ENCODE measurements at regions not wholly inside any gene's neighbourhood (a gene's known extent, or its start where the extent isn't known, plus 50 kb on each side); places are given as distances from the start of the nearest gene placed in this dataset.

DNA sequence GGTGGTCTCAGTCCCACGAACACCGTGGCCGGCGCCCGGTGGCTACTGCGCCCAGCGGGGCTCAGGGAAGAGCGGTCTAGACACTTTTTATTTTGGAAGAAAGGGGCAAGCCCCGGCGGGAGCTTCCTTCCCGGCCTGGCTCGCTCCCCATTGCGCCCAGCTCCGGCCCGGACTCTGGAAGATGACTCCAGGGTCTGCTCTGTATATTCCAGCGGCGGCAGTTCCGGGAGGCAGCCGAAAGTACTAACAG is 225.1 kb upstream of the CRY1 start:
- Histone ChIP-seq H3K27ac (ENCODE audit: extremely low read length, insufficient read depth, low read length) (peak overlapping the region; percentile 52), H3K4me1 (ENCODE audit: insufficient read depth, low read length) (peaks cover 18% of the 10 kb centered on the region; the same call in 1 of the 2 replicates), H3K9ac (ENCODE audit: insufficient read depth, low read depth, low read length) (peak overlapping the region; percentile 60), H3K27me3 (ENCODE audit: control insufficient read depth in 1 of 2, insufficient read depth in 2 of 2, low read length in 2 of 2) (peaks cover 1 to 14% of the 10 kb centered on the region in 2 experiments; a peak in 2 of 5 replicates), H3K9me3 (ENCODE audit: low read length) (no peaks in the 10 kb centered on the region), H3K79me2 (ENCODE audit: insufficient read depth, low read length) (peaks cover 11% of the 10 kb centered on the region), H3K36me3 (replicated peaks in 1 of 2; ENCODE audit: control insufficient read depth in 1 of 2, insufficient read depth in 2 of 2, low read length in 2 of 2) (no peaks in the 10 kb centered on the region), H3K4me3 (replicated peaks in 1 of 3; ENCODE audit: insufficient read depth in 1 of 3, low read depth in 2 of 3, low read length in 3 of 3) (peak overlapping the region; percentile 76 to 89 (median 82)), H2AFZ (ENCODE audit: low read length) (no peak overlapping the region), H4K20me1 (ENCODE audit: insufficient read depth, low read length) (no peaks in the 10 kb centered on the region), H3K4me2 (ENCODE audit: low read depth, low read length) (peak overlapping the region; percentile 94)
- DNase-seq (ENCODE audit: low spot score) (no peak), FAIRE-seq (no peak), ATAC-seq (no peak)
- intact Hi-C loops (cut with micrococcal nuclease; ENCODE audit: unreplicated experiment) = loop anchor here (1.0 to 5.0 kb wide), 4 partner anchors 34 to 289 kb away; no protein-coding TSS in a partner anchor
- ChIA-PET CTCF (ENCODE audit: low intra/inter-chr PET ratio, low total read pairs) (interaction anchor here (0.9 to 1.9 kb wide), 3 partner anchors 187 to 289 kb away, joined by 3 to 8 read pairs (median 3); no protein-coding TSS in a partner anchor), POLR2A (interaction anchor here (1.0 to 2.0 kb wide), 2 partner anchors 26 to 38 kb away, joined by 3 to 7 read pairs; no protein-coding TSS in a partner anchor)
- no TSS peak for BruUV-seq (replicated peaks)
- 0% methylated on average over 3 of the region's 19 CpGs for WGBS (ENCODE audit: low lambda C conversion rate)
- in situ Hi-C loops (cut with HindIII; ENCODE audit: extremely low pct_ligation_motif_present, low pct_unique_long_range_greater_than_20kb) = loop anchor here (5.0 kb wide), 2 partner anchors 84 to 186 kb away; no protein-coding TSS in a partner anchor
- TF ChIP-seq ZKSCAN8 (CRISPR knock-in tag; IDR thresholded peaks at IDR 0.05; ENCODE audit: borderline replicate concordance) (no peak), STAT5B (CRISPR knock-in tag; IDR thresholded peaks at IDR 0.05) (no peak), MIER2 (CRISPR knock-in tag; IDR thresholded peaks at IDR 0.05) (no peak), ARNT (IDR thresholded peaks at IDR 0.05) (no peak), HNRNPL (IDR thresholded peaks at IDR 0.05; ENCODE audit: low read depth, low read length) (0 out of 2 replicates have a peak, but pooled peaks have one; percentile 1), ZNF510 (CRISPR knock-in tag; IDR thresholded peaks at IDR 0.05; ENCODE audit: low read depth) (no peak), HNRNPUL1 (IDR thresholded peaks at IDR 0.05; ENCODE audit: low read depth, low read length) (no peak), KDM6A (CRISPR knock-in tag; IDR thresholded peaks at IDR 0.05; ENCODE audit: low read depth) (no peak), IKZF1 (IDR thresholded peaks at IDR 0.05) (no peak), ZNF274 (CRISPR knock-in tag; IDR thresholded peaks at IDR 0.05) (no peak), SMARCE1 (IDR thresholded peaks at IDR 0.05; ENCODE audit: borderline replicate concordance) (no peak), PHF8 (CRISPR knock-in tag; IDR thresholded peaks at IDR 0.05) (no peak), MXI1 (IDR thresholded peaks at IDR 0.05; ENCODE audit: borderline replicate concordance, low read depth, low read length) (no peak), NRL (CRISPR knock-in tag; IDR thresholded peaks at IDR 0.05; ENCODE audit: borderline replicate concordance) (no peak), ZNF670 (CRISPR knock-in tag; IDR thresholded peaks at IDR 0.05; ENCODE audit: borderline replicate concordance) (no peak), ZNF747 (CRISPR knock-in tag; IDR thresholded peaks at IDR 0.05; ENCODE audit: borderline replicate concordance) (no peak), SIX1 (CRISPR knock-in tag; IDR thresholded peaks at IDR 0.05; ENCODE audit: borderline replicate concordance) (no peak)
- TF ChIP-seq, protein P1, sequence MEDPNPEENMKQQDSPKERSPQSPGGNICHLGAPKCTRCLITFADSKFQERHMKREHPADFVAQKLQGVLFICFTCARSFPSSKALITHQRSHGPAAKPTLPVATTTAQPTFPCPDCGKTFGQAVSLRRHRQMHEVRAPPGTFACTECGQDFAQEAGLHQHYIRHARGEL (CRISPR knock-in tag; IDR thresholded peaks at IDR 0.05) = no peak
- TF ChIP-seq, protein P2, sequence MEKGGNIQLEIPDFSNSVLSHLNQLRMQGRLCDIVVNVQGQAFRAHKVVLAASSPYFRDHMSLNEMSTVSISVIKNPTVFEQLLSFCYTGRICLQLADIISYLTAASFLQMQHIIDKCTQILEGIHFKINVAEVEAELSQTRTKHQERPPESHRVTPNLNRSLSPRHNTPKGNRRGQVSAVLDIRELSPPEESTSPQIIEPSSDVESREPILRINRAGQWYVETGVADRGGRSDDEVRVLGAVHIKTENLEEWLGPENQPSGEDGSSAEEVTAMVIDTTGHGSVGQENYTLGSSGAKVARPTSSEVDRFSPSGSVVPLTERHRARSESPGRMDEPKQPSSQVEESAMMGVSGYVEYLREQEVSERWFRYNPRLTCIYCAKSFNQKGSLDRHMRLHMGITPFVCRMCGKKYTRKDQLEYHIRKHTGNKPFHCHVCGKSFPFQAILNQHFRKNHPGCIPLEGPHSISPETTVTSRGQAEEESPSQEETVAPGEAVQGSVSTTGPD (CRISPR knock-in tag; IDR thresholded peaks at IDR 0.05) = no peak
- TF ChIP-seq, protein P3, sequence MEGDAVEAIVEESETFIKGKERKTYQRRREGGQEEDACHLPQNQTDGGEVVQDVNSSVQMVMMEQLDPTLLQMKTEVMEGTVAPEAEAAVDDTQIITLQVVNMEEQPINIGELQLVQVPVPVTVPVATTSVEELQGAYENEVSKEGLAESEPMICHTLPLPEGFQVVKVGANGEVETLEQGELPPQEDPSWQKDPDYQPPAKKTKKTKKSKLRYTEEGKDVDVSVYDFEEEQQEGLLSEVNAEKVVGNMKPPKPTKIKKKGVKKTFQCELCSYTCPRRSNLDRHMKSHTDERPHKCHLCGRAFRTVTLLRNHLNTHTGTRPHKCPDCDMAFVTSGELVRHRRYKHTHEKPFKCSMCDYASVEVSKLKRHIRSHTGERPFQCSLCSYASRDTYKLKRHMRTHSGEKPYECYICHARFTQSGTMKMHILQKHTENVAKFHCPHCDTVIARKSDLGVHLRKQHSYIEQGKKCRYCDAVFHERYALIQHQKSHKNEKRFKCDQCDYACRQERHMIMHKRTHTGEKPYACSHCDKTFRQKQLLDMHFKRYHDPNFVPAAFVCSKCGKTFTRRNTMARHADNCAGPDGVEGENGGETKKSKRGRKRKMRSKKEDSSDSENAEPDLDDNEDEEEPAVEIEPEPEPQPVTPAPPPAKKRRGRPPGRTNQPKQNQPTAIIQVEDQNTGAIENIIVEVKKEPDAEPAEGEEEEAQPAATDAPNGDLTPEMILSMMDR (CRISPR knock-in tag; IDR thresholded peaks at IDR 0.05) = no peak
- TF ChIP-seq, protein P4, sequence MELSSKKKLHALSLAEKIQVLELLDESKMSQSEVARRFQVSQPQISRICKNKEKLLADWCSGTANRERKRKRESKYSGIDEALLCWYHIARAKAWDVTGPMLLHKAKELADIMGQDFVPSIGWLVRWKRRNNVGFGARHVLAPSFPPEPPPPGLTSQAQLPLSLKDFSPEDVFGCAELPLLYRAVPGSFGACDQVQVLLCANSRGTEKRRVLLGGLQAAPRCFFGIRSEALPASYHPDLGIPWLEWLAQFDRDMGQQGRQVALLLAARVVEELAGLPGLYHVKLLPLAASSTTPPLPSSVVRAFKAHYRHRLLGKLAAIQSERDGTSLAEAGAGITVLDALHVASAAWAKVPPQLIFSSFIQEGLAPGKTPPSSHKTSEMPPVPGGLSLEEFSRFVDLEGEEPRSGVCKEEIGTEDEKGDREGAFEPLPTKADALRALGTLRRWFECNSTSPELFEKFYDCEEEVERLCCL (CRISPR knock-in tag; IDR thresholded peaks at IDR 0.05; ENCODE audit: borderline replicate concordance) = no peak
- TF ChIP-seq, protein P5, sequence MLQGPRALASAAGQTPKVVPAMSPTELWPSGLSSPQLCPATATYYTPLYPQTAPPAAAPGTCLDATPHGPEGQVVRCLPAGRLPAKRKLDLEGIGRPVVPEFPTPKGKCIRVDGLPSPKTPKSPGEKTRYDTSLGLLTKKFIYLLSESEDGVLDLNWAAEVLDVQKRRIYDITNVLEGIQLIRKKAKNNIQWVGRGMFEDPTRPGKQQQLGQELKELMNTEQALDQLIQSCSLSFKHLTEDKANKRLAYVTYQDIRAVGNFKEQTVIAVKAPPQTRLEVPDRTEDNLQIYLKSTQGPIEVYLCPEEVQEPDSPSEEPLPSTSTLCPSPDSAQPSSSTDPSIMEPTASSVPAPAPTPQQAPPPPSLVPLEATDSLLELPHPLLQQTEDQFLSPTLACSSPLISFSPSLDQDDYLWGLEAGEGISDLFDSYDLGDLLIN (CRISPR knock-in tag; IDR thresholded peaks at IDR 0.05; ENCODE audit: borderline replicate concordance) = no peak
